ENCODE measurements at regions not wholly inside any gene's neighbourhood (a gene's known extent, or its start where the extent isn't known, plus 50 kb on each side); places are given as distances from the start of the nearest gene placed in this dataset.

- TF ChIP-seq CTCF (IDR thresholded peaks at IDR 0.05), result no peak
- no peak for TF ChIP-seq ZFX (IDR thresholded peaks at IDR 0.05; ENCODE audit: borderline replicate concordance)
Measured at GRCh38 chr2:5825686-5826085, 133.5 kb downstream of the SOX11 start.

Data from 22Rv1 (cell line).